ENCODE measurements at regions not wholly inside any gene's neighbourhood (a gene's known extent, or its start where the extent isn't known, plus 50 kb on each side); places are given as distances from the start of the nearest gene placed in this dataset.

- Histone ChIP-seq H3K9ac (ENCODE audit: low read length) (no peak overlapping the region), H3K9me2 (ENCODE audit: low read depth, low read length) (no peaks in the 10 kb centered on the region), H3K79me2 (ENCODE audit: insufficient read depth, low read length) (no peaks in the 10 kb centered on the region), H3K36me3 (ENCODE audit: insufficient read depth, low read length) (no peaks in the 10 kb centered on the region), H2AFZ (ENCODE audit: low read length) (no peak overlapping the region), H4K20me1 (ENCODE audit: insufficient read depth, low read length) (no peaks in the 10 kb centered on the region), H3K27me3 (ENCODE audit: insufficient read depth, low read length) (no peaks in the 10 kb centered on the region), H3K4me1 (ENCODE audit: insufficient read depth, low read length, severe bottlenecking) (no peaks in the 10 kb centered on the region), H3K4me2 (ENCODE audit: low read length) (no peak overlapping the region), H3K9me3 (ENCODE audit: low read length) (no peaks in the 10 kb centered on the region), H3F3A (ENCODE audit: insufficient read depth, low read length) (no peaks in the 10 kb centered on the region), H3K4me3 (ENCODE audit: low read depth, low read length, poor library complexity, severe bottlenecking) (no peak overlapping the region), H3K27ac (ENCODE audit: low read depth, low read length, poor library complexity, severe bottlenecking) (no peak overlapping the region)
- TF ChIP-seq CTCF (IDR thresholded peaks at IDR 0.05; ENCODE audit: low read length) (no peak), EZH2 (IDR thresholded peaks at IDR 0.05; ENCODE audit: borderline replicate concordance, low read length) (no peak)
Measured at GRCh38 chr2:125747165-125747425, 908.9 kb upstream of the GYPC start.

- no peaks in the 10 kb centered on the region for H3K36me3 ChIP-seq (ENCODE audit: insufficient read depth, low read length)
- no peak overlapping the region for H3K4me2 ChIP-seq (ENCODE audit: low read length)
- H3K27ac ChIP-seq (ENCODE audit: low read depth, low read length, poor library complexity, severe bottlenecking) = no peak overlapping the region
- no peaks in the 10 kb centered on the region for H3K27me3 ChIP-seq (ENCODE audit: insufficient read depth, low read length)
- no peaks in the 10 kb centered on the region for H3K79me2 ChIP-seq (ENCODE audit: insufficient read depth, low read length)
- no peak for TF ChIP-seq EZH2 (IDR thresholded peaks at IDR 0.05; ENCODE audit: borderline replicate concordance, low read length)
- TF ChIP-seq CTCF (IDR thresholded peaks at IDR 0.05; ENCODE audit: low read length) = no peak
- no peak overlapping the region for H3K9ac ChIP-seq (ENCODE audit: low read length)
- no peak overlapping the region for H3K4me3 ChIP-seq (ENCODE audit: low read depth, low read length, poor library complexity, severe bottlenecking)
- no peaks in the 10 kb centered on the region for H3K9me3 ChIP-seq (ENCODE audit: low read length)
- H3F3A ChIP-seq (ENCODE audit: insufficient read depth, low read length) = no peaks in the 10 kb centered on the region
- no peaks in the 10 kb centered on the region for H3K4me1 ChIP-seq (ENCODE audit: insufficient read depth, low read length, severe bottlenecking)
- no peak overlapping the region for H2AFZ ChIP-seq (ENCODE audit: low read length)
- no peaks in the 10 kb centered on the region for H3K9me2 ChIP-seq (ENCODE audit: low read depth, low read length)
- no peaks in the 10 kb centered on the region for H4K20me1 ChIP-seq (ENCODE audit: insufficient read depth, low read length)
Measured at GRCh38 chr2:125756431-125756830, 899.5 kb upstream of the GYPC start.

DNA sequence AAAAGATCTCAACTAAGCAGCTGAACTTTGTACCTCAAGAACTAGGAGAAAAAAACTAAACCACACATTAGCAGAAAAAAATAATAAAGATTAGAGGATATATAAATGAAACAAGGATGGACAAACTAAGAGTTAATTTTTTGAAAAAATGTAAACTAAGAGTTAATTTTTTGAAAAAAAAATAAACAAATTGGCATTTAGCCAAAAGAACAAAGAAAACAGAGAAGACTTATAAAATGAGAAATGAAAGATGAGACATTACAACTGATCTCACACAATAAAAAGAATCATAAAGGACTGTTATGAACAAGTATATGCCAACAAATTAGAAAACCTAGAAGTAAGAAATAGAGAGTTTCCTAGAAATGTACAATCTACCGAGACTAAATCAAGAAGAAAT, 859.2 kb upstream of the GYPC start:
- H3K79me2 ChIP-seq (ENCODE audit: insufficient read depth, low read length) = no peaks in the 10 kb centered on the region
- H3F3A ChIP-seq (ENCODE audit: insufficient read depth, low read length) = no peaks in the 10 kb centered on the region
- no peak overlapping the region for H3K9ac ChIP-seq (ENCODE audit: low read length)
- H3K9me2 ChIP-seq (ENCODE audit: low read depth, low read length) = no peaks in the 10 kb centered on the region
- no peaks in the 10 kb centered on the region for H3K36me3 ChIP-seq (ENCODE audit: insufficient read depth, low read length)
- no peaks in the 10 kb centered on the region for H3K27me3 ChIP-seq (ENCODE audit: insufficient read depth, low read length)
- no peak overlapping the region for H3K4me3 ChIP-seq (ENCODE audit: low read depth, low read length, poor library complexity, severe bottlenecking)
- no peaks in the 10 kb centered on the region for H3K9me3 ChIP-seq (ENCODE audit: low read length)
- H2AFZ ChIP-seq (ENCODE audit: low read length) = no peak overlapping the region
- H3K4me2 ChIP-seq (ENCODE audit: low read length) = no peak overlapping the region
- H3K4me1 ChIP-seq (ENCODE audit: insufficient read depth, low read length, severe bottlenecking) = no peaks in the 10 kb centered on the region
- H3K27ac ChIP-seq (ENCODE audit: low read depth, low read length, poor library complexity, severe bottlenecking) = no peak overlapping the region
- no peaks in the 10 kb centered on the region for H4K20me1 ChIP-seq (ENCODE audit: insufficient read depth, low read length)
- TF ChIP-seq EZH2 (IDR thresholded peaks at IDR 0.05; ENCODE audit: borderline replicate concordance, low read length) (no peak), CTCF (IDR thresholded peaks at IDR 0.05; ENCODE audit: low read length) (no peak)
